ENCODE measurements at regions not wholly inside any gene's neighbourhood (a gene's known extent, or its start where the extent isn't known, plus 50 kb on each side); places are given as distances from the start of the nearest gene placed in this dataset.

GRCh38 chr18:14905350-14905749 lies 157.4 kb downstream of the ANKRD30B start:
- H3K4me3 ChIP-seq, result no peak overlapping the region
- H3K27ac ChIP-seq, result no peak overlapping the region

GRCh38 chr18:14905979-14906378 lies 158.0 kb downstream of the ANKRD30B start:
- no peak overlapping the region for H3K27ac ChIP-seq
- H3K4me3 ChIP-seq, result no peak overlapping the region

- H3K27ac ChIP-seq, result no peak overlapping the region
- no peak overlapping the region for H3K4me3 ChIP-seq
Observed at GRCh38 chr18:14907420-14907819, 159.4 kb downstream of the ANKRD30B start.

- H3K27ac ChIP-seq, result no peak overlapping the region
Observed at GRCh38 chr18:14908541-14908940, 160.6 kb downstream of the ANKRD30B start.

GRCh38 chr18:14912967-14913366 lies 165.0 kb downstream of the ANKRD30B start:
- Histone ChIP-seq H3K4me3 (no peak overlapping the region), H3K27ac (no peak overlapping the region)

More at GRCh38 chr18:14908541-14908940, 160.6 kb downstream of the ANKRD30B start:
- H3K4me3 ChIP-seq, result no peak overlapping the region

- Histone ChIP-seq H3K27ac (no peak overlapping the region), H3K4me3 (no peak overlapping the region)
Observed at GRCh38 chr18:14914121-14914520, 166.1 kb downstream of the ANKRD30B start.

- no peak overlapping the region for H3K27ac ChIP-seq
- no peak overlapping the region for H3K4me3 ChIP-seq
Observed at GRCh38 chr18:14914771-14915170, 166.8 kb downstream of the ANKRD30B start.

GRCh38 chr18:14916181-14916580 lies 168.2 kb downstream of the ANKRD30B start:
- Histone ChIP-seq H3K4me3 (no peak overlapping the region), H3K27ac (no peak overlapping the region)

GRCh38 chr18:14916851-14917250 lies 168.9 kb downstream of the ANKRD30B start:
- no peak overlapping the region for H3K27ac ChIP-seq

GRCh38 chr18:14917311-14917710 lies 169.3 kb downstream of the ANKRD30B start:
- H3K27ac ChIP-seq, result no peak overlapping the region
- no peak overlapping the region for H3K4me3 ChIP-seq

More at GRCh38 chr18:14916851-14917250, 168.9 kb downstream of the ANKRD30B start:
- H3K4me3 ChIP-seq, result no peak overlapping the region

- H3K27ac ChIP-seq, result no peak overlapping the region
- no peak overlapping the region for H3K4me3 ChIP-seq
Observed at GRCh38 chr18:14919666-14920065, 171.7 kb downstream of the ANKRD30B start.

- Histone ChIP-seq H3K4me3 (no peak overlapping the region), H3K27ac (no peak overlapping the region)
Observed at GRCh38 chr18:14921031-14921430, 173.1 kb downstream of the ANKRD30B start.

GRCh38 chr18:14921547-14921946 lies 173.6 kb downstream of the ANKRD30B start:
- H3K27ac ChIP-seq, result no peak overlapping the region
- H3K4me3 ChIP-seq, result no peak overlapping the region

GRCh38 chr18:14922031-14922430 lies 174.1 kb downstream of the ANKRD30B start:
- H3K27ac ChIP-seq, result no peak overlapping the region

GRCh38 chr18:14922965-14923565 lies 175.1 kb downstream of the ANKRD30B start:
- Histone ChIP-seq H3K4me3 (no peak overlapping the region), H3K27ac (no peak overlapping the region)

More at GRCh38 chr18:14922031-14922430, 174.1 kb downstream of the ANKRD30B start:
- no peak overlapping the region for H3K4me3 ChIP-seq

GRCh38 chr18:14924226-14924625 lies 176.3 kb downstream of the ANKRD30B start:
- H3K27ac ChIP-seq, result no peak overlapping the region
- H3K4me3 ChIP-seq, result no peak overlapping the region

- no peak overlapping the region for H3K4me3 ChIP-seq
- peak overlapping the region in 2 of 21 experiments; percentile 17 to 23 for H3K27ac ChIP-seq
Observed at GRCh38 chr18:14925281-14925709, 177.3 kb downstream of the ANKRD30B start.

GRCh38 chr18:14927701-14928100 lies 179.7 kb downstream of the ANKRD30B start:
- Histone ChIP-seq H3K4me3 (no peak overlapping the region), H3K27ac (no peak overlapping the region)

- Histone ChIP-seq H3K4me3 (no peak overlapping the region), H3K27ac (no peak overlapping the region)
Observed at GRCh38 chr18:14928396-14928795, 180.4 kb downstream of the ANKRD30B start.

- Histone ChIP-seq H3K27ac (no peak overlapping the region), H3K4me3 (no peak overlapping the region)
Observed at GRCh38 chr18:14930076-14930475, 182.1 kb downstream of the ANKRD30B start.

GRCh38 chr18:14930576-14930975 lies 182.6 kb downstream of the ANKRD30B start:
- Histone ChIP-seq H3K27ac (no peak overlapping the region), H3K4me3 (no peak overlapping the region)

Data from skin epidermis (tissue), 12 donors.